Neural crest cell (in vitro differentiated cells): ENCODE measurements at regions not wholly inside any gene's neighbourhood (a gene's known extent, or its start where the extent isn't known, plus 50 kb on each side); places are given as distances from the start of the nearest gene placed in this dataset.
A peak's percentile ranks its signal among the peaks of the same experiment; 100 is the strongest.

Experiments
- DNase-seq: peaks from one replicate; pipeline ENCODE4 v3.0.0; 2021; ENCODE audit warnings: low read depth, mixed read lengths, low spot score
- H3K27ac Mint-ChIP-seq: one replicate; pipeline ENCODE4 v1.8.0; 2021; ENCODE audit warnings: mild to moderate bottlenecking, mixed read lengths; ENCODE audit not compliant: unreplicated experiment
- H3K27me3 Mint-ChIP-seq: 2 replicates; pipeline ENCODE4 v1.8.0; 2021; ENCODE audit warnings: low read depth, mild to moderate bottlenecking, mixed read lengths
- H3K36me3 Mint-ChIP-seq: 2 replicates; pipeline ENCODE4 v1.8.0; 2021; ENCODE audit warnings: low read depth, mild to moderate bottlenecking, mixed read lengths
- H3K4me1 Mint-ChIP-seq: 2 replicates; pipeline ENCODE4 v1.8.0; 2021; ENCODE audit warnings: mixed read lengths
- H3K4me3 Mint-ChIP-seq: one replicate; pipeline ENCODE4 v1.8.0; 2021; ENCODE audit warnings: mild to moderate bottlenecking, mixed read lengths
- H3K9me3 Mint-ChIP-seq: 2 replicates; pipeline ENCODE4 v1.8.0; 2021; ENCODE audit warnings: mixed read lengths
- TF ChIP-seq, protein P1 (sequence below): fragments of 200-600 bp; sonication (generic); conservative IDR thresholded peaks from 2 replicates; pipeline ENCODE4 v1.5.0; 2021; ENCODE audit warnings: antibody characterized with exemption, mild to moderate bottlenecking

DNA sequence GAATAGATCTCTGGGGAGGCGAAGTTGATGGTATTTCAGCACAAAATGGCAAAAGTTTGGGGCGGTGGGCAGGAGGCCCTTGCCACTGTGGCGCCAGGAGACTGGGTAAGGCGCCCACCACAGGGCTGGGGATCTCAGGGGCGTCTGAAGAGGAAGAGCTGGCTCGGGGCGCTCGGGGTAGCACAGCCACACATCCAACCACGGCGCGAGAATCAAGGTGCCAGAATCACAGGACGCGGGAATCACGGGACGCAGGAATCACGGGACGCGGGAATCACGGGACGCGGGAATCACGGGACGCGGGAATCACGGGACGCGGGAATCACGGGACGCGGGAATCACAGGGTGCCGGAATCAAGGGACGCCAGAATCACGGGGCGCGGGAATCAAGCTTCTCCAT lies 174.4 kb downstream of the TMEM18 start:
- peaks cover 3% of the 10 kb centered on the region for H3K27me3 Mint-ChIP-seq
- no peaks in the 10 kb centered on the region for H3K36me3 Mint-ChIP-seq
- TF ChIP-seq, protein P1, sequence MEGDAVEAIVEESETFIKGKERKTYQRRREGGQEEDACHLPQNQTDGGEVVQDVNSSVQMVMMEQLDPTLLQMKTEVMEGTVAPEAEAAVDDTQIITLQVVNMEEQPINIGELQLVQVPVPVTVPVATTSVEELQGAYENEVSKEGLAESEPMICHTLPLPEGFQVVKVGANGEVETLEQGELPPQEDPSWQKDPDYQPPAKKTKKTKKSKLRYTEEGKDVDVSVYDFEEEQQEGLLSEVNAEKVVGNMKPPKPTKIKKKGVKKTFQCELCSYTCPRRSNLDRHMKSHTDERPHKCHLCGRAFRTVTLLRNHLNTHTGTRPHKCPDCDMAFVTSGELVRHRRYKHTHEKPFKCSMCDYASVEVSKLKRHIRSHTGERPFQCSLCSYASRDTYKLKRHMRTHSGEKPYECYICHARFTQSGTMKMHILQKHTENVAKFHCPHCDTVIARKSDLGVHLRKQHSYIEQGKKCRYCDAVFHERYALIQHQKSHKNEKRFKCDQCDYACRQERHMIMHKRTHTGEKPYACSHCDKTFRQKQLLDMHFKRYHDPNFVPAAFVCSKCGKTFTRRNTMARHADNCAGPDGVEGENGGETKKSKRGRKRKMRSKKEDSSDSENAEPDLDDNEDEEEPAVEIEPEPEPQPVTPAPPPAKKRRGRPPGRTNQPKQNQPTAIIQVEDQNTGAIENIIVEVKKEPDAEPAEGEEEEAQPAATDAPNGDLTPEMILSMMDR = no peak
- peaks cover 41% of the 10 kb centered on the region for H3K4me1 Mint-ChIP-seq
- no peaks in the 10 kb centered on the region for H3K9me3 Mint-ChIP-seq
- no peak overlapping the region for H3K4me3 Mint-ChIP-seq
- no peak overlapping the region for H3K27ac Mint-ChIP-seq
- DNase-seq = no peak

DNA sequence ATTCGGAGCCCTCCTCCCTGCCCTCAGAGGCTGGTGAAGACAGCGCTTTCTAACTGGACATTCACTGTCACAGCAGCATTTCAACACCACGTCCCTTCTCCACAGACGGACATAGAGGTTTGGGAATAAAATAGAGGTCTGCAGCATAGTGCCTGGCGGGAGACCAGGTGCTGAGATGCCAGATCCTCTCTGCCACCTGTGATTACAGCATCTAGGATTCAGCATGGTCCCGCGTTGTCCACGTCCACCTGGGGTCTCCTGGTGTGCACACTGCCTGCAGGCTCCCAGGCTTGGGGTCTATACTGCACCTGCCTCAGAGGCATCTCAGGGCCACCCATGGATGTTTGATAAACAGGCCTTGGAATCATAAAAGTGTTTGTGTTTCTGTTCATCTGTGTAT lies 175.5 kb downstream of the TMEM18 start:
- H3K36me3 Mint-ChIP-seq = no peaks in the 10 kb centered on the region
- no peak overlapping the region for H3K4me3 Mint-ChIP-seq
- DNase-seq = no peak
- peaks cover 3% of the 10 kb centered on the region for H3K27me3 Mint-ChIP-seq
- H3K9me3 Mint-ChIP-seq = no peaks in the 10 kb centered on the region
- no peak overlapping the region for H3K27ac Mint-ChIP-seq
- peaks cover 37% of the 10 kb centered on the region for H3K4me1 Mint-ChIP-seq
- TF ChIP-seq, protein P1 = no peak

DNA sequence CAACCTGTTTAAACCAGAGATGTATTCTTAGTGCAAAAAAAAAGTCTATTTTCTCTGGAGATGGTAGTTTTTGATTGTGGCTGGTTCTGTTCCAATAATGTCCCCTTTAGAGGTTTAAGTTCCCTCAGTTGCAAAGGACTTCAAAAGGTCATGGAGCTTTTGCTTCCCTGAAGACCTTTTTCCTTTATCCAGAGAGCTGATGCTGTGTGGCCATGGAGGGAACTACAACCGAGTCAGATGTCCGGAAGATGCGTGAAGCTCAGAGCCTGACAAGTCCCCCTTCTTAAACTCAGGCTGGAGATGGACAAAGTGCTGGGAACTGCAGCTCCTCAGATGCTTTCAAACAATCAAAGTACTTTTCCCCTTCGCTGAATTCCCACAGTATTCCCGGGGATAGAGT lies 176.1 kb downstream of the TMEM18 start:
- H3K9me3 Mint-ChIP-seq = no peaks in the 10 kb centered on the region
- peak; percentile 30 for DNase-seq
- peaks cover 31% of the 10 kb centered on the region for H3K4me1 Mint-ChIP-seq
- H3K4me3 Mint-ChIP-seq = no peak overlapping the region
- H3K36me3 Mint-ChIP-seq = no peaks in the 10 kb centered on the region
- peaks cover 3% of the 10 kb centered on the region for H3K27me3 Mint-ChIP-seq
- no peak overlapping the region for H3K27ac Mint-ChIP-seq
- TF ChIP-seq, protein P1 = peak; percentile 52

DNA sequence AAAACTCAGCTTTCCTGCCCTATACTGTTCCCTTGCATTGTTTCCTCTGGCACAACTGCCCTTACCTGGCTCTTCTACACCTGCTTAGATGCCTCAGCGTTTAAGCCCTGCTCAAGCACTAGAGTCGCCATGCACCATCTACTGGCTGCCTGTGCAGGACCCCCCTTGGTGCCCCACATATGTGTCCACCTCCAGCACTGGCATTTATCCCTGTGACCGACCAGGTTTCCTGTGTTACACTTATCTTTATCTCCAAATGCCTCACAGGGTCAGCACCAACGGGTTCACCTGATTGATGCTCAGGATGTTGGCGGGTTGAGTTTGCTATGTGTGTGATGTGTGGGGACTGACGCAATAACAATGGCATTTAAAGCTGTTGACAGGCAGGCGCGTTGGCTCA lies 177.5 kb downstream of the TMEM18 start:
- Mint-ChIP-seq H3K4me1 (peaks cover 17% of the 10 kb centered on the region), H3K9me3 (no peaks in the 10 kb centered on the region), H3K4me3 (no peak overlapping the region), H3K27ac (no peak overlapping the region), H3K36me3 (no peaks in the 10 kb centered on the region), H3K27me3 (no peaks in the 10 kb centered on the region)
- TF ChIP-seq, protein P1 = no peak
- no peak for DNase-seq

DNA sequence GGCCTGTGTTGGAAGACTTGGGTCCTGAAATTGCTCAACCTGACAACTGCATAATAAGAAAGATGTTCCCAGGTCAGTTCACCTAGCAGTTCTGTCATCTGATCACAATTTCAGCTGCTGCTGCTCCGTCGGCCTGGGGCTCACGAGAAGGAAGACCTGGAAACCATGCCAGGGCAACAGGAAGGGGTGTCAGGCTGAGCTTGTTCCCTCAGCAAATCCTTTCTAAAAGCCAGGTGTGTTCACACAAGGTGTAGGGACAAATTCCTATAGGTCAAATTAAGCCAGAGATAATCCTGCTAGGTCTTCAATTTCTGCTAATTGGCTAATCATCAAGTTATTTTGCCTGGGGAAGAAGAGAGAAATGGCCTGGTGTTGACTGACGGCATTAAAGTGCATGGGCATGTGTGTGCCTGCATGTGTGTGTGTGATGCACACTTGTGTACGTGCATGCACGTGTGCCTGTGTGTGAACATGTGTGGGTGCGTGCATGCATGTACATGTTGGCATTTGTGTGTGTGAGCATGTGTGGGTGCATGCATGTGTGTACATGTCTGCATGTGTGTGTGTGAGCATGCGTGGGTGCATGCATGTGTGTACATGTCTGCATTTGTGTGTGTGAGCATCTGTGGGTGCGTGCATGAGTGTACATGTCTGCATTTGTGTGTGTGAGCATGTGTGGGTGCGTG lies 178.6 kb downstream of the TMEM18 start:
- H3K9me3 Mint-ChIP-seq = no peaks in the 10 kb centered on the region
- no peak overlapping the region for H3K27ac Mint-ChIP-seq
- peaks cover 14% of the 10 kb centered on the region for H3K4me1 Mint-ChIP-seq
- DNase-seq = no peak
- no peaks in the 10 kb centered on the region for H3K27me3 Mint-ChIP-seq
- TF ChIP-seq, protein P1 = no peak
- no peak overlapping the region for H3K4me3 Mint-ChIP-seq
- no peaks in the 10 kb centered on the region for H3K36me3 Mint-ChIP-seq
